Lower leg skin (tissue), 3 donors: ENCODE measurements at regions not wholly inside any gene's neighbourhood (a gene's known extent, or its start where the extent isn't known, plus 50 kb on each side); places are given as distances from the start of the nearest gene placed in this dataset.

Source experiments
- POLR2A ChIP-seq, 2 donors: fragments of 450-650 bp; IDR thresholded peaks; one replicate each; pipeline ENCODE4 v1.6.1; 2016 to 2017; ENCODE audit warnings: antibody characterized with exemption in 2 of 2, mild to moderate bottlenecking in 1 of 2, moderate library complexity in 1 of 2
- TF ChIP-seq, protein P1 (sequence below), 3 donors: fragments of 450-650 bp; IDR thresholded peaks; one replicate each; pipeline ENCODE4 v1.5.1; 2016; ENCODE audit warnings: antibody characterized with exemption in 3 of 3, mild to moderate bottlenecking in 3 of 3, moderate library complexity in 2 of 3

DNA sequence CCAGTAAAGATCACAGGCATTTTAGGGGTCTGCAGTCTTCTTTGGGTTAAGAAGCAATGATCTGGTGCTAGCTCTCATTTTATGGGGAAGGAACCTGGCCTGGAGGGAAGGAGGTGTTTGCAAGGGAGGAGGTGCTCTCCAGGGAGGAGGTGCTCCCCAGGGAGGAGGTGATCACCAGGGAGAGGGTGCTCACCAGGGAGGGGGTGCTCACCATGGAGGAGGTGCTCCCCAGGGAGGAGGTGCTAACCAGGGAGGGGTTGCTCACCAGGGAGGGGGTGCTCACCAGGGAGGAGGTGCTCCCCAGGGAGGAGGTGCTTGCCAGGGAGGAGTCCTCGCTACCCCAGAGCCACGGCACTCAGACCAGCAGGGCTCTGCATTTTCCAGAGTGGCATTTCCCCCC, 115.7 kb downstream of the TLE3 start:
- TF ChIP-seq, protein P1, sequence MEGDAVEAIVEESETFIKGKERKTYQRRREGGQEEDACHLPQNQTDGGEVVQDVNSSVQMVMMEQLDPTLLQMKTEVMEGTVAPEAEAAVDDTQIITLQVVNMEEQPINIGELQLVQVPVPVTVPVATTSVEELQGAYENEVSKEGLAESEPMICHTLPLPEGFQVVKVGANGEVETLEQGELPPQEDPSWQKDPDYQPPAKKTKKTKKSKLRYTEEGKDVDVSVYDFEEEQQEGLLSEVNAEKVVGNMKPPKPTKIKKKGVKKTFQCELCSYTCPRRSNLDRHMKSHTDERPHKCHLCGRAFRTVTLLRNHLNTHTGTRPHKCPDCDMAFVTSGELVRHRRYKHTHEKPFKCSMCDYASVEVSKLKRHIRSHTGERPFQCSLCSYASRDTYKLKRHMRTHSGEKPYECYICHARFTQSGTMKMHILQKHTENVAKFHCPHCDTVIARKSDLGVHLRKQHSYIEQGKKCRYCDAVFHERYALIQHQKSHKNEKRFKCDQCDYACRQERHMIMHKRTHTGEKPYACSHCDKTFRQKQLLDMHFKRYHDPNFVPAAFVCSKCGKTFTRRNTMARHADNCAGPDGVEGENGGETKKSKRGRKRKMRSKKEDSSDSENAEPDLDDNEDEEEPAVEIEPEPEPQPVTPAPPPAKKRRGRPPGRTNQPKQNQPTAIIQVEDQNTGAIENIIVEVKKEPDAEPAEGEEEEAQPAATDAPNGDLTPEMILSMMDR (IDR thresholded peaks at IDR 0.05): no peak
- TF ChIP-seq POLR2A (IDR thresholded peaks at IDR 0.05): no peak
